SW480 (cell line): ENCODE measurements at regions not wholly inside any gene's neighbourhood (a gene's known extent, or its start where the extent isn't known, plus 50 kb on each side); places are given as distances from the start of the nearest gene placed in this dataset.
A peak's percentile ranks its signal among the peaks of the same experiment; 100 is the strongest.
"Not testable (repeated sequence)": the region's sequence is repeated elsewhere in the genome, so short reads cannot be mapped to it uniquely, and the experiment has no call there.

Experiments
- DNase-seq: peaks from one replicate; pipeline ENCODE4 v3.0.0-alpha.2; 2016; ENCODE audit warnings: low spot score

DNA sequence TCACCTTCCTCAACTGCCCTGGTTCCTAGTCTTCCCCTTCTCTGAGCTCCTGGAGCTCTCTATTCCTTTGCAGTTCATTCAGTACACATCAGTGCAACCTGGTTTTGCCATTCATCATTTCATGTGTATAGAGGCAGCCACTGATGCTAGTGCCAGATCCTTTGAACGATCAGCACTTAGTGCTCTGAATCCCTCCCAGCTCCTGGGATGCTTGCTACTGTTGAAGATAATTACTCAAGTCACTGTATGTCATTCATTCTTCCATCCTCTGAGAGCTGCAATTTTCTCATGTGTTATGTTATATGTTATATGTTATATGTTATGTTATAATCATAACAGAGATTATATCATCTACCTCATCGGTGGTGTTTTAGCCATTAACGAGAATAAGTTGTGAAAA lies 98.5 kb upstream of the UXS1 start:
- DNase-seq: no peak

DNA sequence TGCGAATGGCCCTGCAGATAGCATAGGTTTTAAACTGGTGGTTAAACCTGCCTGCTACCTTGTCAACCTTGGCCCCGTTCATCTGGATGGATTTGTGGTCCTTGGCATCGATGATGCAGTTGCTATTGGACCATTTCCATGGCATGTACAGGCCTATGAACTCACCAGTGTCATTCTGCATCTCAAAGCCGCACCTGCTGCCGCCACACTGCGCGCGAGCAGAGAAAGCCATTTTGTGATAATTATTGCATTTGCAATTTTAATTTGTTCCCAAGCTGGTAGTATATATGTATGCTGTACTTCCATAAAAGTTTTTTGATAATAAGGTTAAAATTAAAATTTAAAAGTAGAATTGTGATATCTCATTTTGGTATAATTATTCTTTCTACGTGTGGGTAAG lies 94.8 kb upstream of the UXS1 start:
- no peak for DNase-seq

GRCh38 chr2:106285237-106285829 lies 91.2 kb upstream of the UXS1 start:
- DNase-seq: no peak

GRCh38 chr2:106284691-106285202 lies 90.6 kb upstream of the UXS1 start:
- no peak for DNase-seq

DNA sequence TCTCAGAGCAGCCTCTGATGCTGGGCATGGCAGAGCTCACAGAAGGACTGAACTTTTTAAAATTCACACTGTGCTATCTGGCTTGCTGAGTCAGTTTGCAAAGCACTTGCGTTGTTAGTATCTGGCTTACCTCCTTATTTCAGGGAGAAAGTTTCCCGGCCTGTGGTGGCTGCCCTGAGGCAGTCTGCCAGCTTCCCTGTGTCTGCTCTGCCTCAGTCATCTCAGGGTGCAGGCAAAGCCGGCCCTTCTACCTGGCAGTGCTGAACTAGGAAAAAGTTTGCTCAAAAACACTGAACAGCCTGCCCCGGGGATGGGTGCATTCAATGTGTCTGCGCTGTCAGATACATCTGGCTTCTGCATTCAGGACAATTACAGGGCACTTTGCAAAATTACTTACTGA lies 90.2 kb upstream of the UXS1 start:
- DNase-seq: no peak

DNA sequence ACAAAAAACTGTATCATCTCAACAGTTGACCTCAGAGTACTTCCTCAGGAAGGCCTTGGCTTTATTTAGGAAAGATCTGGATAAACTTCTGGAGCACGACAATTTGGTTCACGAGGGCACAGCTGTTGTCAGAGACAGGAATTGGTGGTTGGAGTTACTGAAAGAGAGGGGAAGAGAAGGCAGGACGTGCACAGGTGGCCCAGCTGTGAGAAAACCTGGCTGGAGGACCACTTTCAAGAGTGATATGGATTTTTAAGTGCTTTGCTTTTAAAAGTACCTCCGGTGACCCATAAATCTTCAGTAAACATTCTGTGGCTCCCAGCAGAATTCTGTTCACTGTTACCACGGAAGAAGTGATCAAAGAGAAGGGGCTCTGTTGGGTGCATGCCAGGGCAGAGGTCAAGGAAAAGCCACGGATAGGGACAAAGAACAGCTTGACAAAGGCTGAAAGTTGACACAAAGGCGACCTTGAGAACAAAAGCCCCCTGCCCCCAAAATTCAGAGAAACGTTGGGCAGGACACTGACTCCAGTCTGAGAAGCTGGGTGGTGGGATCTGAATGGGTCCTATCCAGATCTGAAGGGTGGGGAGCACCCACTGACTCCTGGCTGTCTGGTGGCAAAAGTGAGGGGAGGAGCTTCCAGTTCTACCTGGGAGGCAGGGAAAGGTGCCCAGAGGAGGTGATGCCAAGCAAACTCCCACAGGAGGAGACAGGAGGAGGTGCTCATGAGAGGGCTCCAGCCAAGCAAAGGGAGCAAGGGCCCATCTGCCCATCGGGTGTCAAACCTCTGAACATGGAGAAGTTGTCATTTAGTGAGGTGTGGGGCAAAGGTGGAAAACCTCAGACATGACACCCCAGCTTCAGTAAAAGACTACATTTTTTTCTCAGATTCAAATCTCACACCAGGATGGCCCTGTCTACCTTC lies 89.4 kb upstream of the UXS1 start:
- DNase-seq: not testable (repeated sequence)

- no peak for DNase-seq
These were observed 88.5 kb upstream of the UXS1 start for GRCh38 chr2:106282462-106283170.

DNA sequence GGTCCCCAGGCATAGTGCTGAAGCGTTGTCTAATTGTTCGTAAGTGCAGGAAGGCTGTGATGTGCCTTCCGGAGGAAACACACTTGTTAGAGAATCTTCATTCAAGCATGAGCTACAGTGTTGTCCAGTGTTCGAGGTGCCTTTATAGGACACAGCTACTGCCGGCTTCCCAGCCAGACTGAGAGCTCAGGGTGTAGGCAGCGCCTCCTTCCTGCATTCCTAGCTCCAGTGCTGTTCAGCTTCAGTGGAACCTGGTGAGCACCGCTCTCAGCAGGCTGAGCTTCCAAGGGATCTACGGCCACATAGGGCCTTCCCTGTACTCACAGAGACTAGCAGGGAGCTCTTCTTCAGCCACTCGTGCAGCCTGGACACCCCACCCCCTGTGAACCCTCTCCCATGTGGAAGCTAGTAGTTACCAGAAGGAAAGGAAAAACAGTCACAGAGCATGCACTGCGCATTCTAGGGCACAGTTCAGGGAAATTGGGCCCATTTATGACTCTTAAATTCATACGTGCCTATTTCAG lies 87.9 kb upstream of the UXS1 start:
- not testable (repeated sequence) for DNase-seq

DNA sequence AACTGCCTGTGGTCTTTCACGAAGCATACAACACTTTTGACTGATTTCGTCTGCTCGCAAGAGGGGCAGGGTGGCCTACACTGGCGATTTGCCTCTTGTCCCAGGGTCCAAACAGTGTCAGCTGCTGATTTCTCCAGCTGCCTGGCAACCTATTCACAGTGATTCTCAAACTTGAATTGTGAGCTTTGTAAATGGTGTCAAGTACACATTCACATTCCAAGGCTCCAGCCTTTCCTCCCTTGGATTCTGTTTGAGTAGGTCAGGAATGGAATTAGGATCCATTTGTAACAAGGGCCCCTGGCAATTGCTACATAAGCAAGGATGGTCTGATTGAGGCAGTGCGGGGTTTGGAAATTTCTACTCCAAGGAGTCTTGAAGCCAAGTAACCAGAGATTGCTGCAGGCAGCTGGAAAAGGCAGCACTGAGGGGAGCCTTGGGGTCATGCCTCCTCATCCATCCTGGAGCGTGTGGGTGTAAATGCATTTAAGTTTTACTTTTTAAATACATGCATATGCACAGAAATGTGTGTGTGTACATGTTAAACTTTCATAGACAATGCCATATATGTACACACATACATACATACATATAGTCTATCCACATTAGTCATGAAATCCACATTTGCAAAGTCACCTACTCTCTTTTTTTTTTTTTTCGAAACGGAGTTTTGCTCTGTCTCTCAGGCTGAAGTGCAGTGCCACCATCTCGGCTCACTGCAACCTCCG lies 86.8 kb upstream of the UXS1 start:
- DNase-seq: no peak

GRCh38 chr2:106280224-106280623 lies 86.1 kb upstream of the UXS1 start:
- no peak for DNase-seq

DNA sequence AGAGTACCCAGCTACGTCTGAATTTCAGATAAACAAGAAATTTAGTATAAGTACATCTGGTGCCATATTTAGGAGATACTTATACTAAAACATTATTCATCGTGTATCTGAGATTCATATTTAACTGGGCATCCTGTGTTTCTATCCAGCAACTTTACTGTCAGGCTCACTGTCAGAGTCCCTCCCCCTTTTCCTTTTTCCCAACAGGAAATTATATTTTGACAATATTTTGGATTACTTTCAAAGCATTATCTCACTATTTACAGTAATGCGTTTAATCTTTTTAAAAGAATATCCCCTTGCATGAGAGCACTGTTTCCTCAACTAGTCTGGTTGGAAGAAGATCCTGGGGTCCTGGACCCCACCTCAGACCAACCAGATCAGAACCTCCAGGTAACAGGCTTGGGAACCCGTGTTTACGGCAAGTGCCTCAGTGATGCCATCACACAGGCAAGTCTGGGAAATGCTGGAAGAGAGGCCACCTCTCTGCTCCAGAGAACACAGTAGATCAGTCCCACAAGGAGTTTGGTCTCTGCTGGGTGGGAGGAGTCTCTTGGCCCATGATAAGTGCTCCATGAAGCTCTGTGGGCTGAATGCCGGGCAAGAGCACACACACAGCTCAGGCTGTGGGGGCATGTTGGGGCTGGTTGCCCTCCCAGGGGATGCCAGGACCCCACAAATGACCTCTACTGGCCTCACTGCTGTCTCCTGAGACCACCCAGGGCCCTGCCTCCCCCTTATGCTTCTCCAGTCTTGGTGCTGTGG lies 84.2 kb upstream of the UXS1 start:
- DNase-seq: no peak

GRCh38 chr2:106277426-106277825 lies 83.3 kb upstream of the UXS1 start:
- DNase-seq: no peak

DNA sequence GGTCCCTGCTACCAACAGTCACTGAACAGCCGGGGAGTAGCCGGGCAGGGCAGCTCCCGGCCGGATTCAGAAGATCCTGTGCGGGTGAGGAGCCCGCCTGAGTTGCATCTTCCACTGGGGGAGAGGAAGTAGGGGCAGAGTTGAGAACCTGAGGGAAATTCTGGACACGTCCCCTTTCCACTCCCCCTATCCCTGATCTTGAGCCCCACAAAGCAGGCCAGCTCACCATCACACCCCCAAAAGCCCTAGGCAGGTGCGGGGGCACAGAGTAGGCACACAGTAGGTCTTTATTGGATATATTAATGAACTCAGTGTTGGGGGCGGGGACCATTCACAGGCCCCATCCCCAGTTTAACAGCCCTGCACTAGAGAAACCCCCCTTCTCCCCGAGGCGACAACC lies 81.9 kb upstream of the UXS1 start:
- DNase-seq: no peak

DNA sequence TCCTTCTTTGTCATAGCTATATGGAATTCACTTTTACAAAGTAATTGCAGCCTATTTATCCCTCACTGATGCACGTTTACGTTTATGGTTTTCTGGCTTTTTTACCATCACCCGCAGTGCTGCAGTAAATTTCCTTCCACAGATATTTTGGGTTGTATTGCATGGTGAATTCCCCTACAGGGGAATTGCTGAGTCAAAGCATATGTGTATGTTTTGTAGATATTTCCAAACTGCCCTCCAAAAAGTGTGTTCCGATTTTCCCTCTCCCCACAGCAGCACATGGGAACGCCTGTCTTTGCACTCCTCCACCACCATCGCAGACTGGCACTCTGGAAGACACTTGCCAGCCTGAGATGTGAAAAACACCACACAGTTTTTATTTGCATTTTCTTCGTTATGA lies 80.6 kb upstream of the UXS1 start:
- DNase-seq: no peak

DNA sequence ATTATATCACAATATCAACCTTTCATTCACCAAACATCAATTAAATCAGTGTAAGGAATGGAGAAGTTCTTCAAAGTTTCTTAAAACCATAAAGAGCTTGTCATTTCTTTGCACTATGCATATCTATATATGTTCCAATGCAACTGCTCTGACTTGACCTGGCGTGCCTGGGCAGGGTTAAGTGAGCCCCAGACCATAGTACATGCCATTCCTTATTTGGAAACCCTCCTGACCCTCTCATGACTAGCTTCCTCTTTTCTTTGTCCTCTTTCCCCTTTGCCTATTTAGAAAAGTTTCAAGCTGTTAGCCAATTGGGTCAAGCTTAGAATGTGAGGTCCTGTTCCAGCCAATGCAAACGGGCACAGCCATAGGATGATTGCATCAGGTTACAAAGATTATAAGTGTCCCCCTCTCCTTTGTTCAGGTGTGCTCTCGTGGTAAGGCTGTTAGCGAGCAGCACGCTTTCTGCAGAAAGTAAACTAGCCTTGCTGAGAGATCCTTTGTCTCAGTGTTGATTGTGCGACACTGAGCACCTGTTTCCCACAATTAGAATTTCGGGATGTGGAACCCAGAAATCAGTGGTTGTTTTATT lies 78.2 kb upstream of the UXS1 start:
- no peak for DNase-seq

DNA sequence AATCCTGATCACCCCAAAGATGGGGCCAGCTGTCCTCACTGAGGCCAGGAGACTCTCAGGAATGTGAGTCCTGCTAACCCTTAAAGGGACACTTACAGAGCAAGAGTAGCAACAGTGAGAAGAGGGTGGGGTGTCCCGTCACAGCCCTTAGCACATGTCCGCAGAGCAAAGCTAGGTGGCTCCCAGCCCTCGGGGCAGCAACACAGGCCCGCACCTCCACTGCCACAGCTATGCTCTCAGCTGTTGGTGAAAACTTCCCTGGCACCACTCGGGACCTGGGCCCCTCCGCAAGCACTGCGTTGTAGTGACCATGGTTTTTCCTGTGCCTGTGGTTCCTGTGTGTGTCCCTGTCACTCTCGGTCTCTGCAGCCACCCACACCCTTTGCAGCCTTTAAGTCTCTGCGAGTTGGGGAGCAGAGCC lies 76.4 kb upstream of the UXS1 start:
- no peak for DNase-seq

DNA sequence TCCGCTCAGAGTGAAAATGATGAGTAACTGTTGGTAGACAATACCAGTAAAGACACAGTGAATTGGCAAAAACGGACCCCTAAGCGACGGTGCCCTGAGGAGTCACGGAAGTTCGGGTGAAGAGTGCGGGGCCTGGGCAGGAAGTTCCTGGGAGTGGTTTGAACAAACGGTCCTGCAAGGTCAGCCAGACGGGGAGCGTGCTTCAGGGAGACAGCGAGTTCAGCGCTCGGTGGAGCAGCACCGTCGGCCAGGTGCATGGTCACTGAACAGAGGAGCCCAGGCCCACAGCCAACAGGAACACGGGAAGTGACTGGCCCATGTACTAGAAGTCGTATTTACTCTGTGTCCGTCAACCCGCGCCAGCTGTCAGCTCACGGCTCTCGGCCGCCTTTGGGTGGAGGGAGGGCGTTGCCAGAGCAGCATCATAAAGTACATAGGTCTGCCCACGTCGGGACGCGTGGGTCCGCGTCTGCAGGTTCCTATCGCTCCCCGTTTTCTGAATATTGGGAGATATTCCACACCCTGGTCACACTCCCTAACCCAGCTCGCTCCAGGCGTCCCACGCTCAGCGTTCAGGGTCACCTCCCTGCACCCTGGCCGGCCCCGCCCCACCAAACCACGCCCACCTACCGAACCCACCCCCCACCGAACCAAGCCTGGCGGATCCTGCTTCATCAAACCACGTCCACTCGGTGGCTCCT lies 75.6 kb upstream of the UXS1 start:
- DNase-seq: peak; percentile 85

DNA sequence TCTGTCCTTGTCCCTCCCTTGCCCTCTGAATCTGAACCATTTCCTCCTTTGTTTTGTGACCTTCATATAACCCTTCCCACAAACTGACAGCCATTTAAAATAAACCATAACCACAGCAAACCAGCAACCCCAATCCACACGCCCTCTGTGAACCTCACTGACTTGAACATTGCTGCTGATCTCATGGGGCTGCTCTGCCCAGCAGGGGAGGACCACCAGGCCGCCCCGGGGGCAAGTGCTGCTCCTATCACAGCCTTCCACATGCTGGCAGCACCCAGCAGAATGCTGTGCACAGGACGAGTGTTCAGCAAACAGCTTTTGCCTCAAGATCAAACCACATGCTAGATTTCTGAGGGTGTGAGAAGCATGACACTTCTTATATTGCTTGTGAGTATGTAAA lies 73.9 kb upstream of the UXS1 start:
- DNase-seq: no peak

GRCh38 chr2:106261871-106262321 lies 67.8 kb upstream of the UXS1 start:
- DNase-seq: no peak

DNA sequence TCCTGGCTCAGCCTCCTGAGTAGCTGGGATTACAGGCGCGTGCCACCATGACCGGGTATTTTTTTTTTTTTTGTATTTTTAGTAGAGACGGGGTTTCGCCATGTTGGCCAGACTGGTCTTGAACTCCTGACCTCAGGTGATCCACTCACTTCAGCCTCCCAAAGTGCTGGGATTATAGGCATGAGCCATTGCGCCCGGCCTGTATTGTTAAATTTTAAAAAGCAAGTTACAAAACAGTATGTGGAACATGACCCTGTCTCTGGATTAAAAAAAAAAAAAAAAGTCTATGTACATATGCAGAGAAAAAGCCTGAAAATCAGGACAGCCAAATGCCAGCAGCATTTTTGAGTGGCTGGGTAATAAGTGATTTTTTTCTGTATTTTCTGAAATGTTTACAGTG lies 64.8 kb upstream of the UXS1 start:
- DNase-seq: not testable (repeated sequence)
